ENCODE measurements at regions not wholly inside any gene's neighbourhood (a gene's known extent, or its start where the extent isn't known, plus 50 kb on each side); places are given as distances from the start of the nearest gene placed in this dataset.

DNA sequence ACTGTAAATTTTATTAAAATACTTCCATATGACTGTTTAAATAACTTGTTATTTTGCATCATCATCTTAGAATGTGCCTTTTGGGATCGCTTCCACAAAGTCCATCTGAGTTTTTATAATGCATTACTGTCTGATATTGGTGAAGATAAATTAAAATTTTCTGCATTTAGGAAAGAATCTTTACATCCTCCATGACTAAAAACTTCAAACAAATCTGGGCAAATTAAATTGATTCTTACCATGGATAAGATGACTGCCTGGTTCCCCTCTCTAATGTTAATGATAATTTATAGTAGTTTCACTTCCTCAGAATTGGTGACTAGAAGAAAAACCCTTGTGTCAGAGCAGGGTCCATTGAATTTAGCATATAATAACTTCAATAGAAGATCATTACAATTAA lies 94.7 kb upstream of the SLC38A4 start:
- POLR2A ChIA-PET = no interaction called here
- no peak overlapping the region for H3K27ac Mint-ChIP-seq (ENCODE audit: low read depth, unreplicated experiment)
- CTCF ChIA-PET = interaction anchor here (0.7 to 1.2 kb wide), 2 partner anchors 12 to 642 kb away, joined by 3 read pairs; no protein-coding TSS in a partner anchor
- no peaks in the 10 kb centered on the region for H3K36me3 Mint-ChIP-seq (ENCODE audit: insufficient read depth, unreplicated experiment)
- intact Hi-C loops (cut with micrococcal nuclease) = no loop called here
- TF ChIP-seq, protein P1, sequence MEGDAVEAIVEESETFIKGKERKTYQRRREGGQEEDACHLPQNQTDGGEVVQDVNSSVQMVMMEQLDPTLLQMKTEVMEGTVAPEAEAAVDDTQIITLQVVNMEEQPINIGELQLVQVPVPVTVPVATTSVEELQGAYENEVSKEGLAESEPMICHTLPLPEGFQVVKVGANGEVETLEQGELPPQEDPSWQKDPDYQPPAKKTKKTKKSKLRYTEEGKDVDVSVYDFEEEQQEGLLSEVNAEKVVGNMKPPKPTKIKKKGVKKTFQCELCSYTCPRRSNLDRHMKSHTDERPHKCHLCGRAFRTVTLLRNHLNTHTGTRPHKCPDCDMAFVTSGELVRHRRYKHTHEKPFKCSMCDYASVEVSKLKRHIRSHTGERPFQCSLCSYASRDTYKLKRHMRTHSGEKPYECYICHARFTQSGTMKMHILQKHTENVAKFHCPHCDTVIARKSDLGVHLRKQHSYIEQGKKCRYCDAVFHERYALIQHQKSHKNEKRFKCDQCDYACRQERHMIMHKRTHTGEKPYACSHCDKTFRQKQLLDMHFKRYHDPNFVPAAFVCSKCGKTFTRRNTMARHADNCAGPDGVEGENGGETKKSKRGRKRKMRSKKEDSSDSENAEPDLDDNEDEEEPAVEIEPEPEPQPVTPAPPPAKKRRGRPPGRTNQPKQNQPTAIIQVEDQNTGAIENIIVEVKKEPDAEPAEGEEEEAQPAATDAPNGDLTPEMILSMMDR (IDR thresholded peaks at IDR 0.05; ENCODE audit: unreplicated experiment) = no peak
- H3K4me3 Mint-ChIP-seq (ENCODE audit: unreplicated experiment) = no peak overlapping the region
- H3K9me3 Mint-ChIP-seq (ENCODE audit: unreplicated experiment) = no peaks in the 10 kb centered on the region
- no peaks in the 10 kb centered on the region for H3K27me3 Mint-ChIP-seq (ENCODE audit: insufficient read depth, unreplicated experiment)
- no peak for DNase-seq (ENCODE audit: unreplicated experiment)
- H3K4me1 Mint-ChIP-seq (ENCODE audit: insufficient read depth, unreplicated experiment) = peaks cover 25% of the 10 kb centered on the region
- no TSS peak for BruUV-seq (replicated peaks)

DNA sequence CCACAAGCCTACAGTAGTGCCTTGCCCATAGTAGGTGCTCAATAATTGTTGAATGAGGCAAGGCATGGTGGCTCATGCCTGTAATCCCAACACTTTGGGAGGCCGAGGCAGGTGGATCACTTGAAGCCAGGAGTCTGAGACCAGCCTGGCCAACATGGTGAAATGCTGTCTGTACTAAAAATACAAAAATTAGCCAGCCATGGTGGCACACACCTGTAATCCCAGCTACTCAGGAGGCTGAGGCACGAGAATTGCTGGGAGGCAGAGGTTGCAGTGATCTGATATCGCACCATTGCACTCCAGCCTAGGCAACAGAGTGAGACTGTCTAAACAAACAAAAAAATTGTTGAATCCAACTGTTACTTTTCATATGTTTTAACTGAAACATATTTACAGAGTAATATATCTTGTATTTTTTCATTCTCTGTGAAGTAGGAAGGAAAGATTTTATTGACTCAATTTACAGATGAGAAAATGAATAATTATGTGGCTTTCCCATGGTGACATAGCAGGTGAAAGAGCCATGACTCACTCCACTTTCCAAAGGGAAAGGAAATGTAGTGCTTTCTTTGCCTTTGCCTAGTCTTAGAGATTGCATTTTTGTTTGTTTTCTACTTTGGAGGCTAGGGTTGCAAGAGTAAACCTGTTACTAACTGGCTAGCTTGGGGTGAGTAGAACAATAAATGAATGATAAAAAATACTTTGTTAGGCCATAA lies 95.4 kb upstream of the SLC38A4 start:
- CTCF ChIA-PET = interaction anchor here (0.6 kb wide), 1 partner anchor 168 kb away, joined by 4 read pairs; no protein-coding TSS in a partner anchor
- TF ChIP-seq, protein P1 (IDR thresholded peaks at IDR 0.05; ENCODE audit: unreplicated experiment) = no peak
- Mint-ChIP-seq H3K27me3 (ENCODE audit: insufficient read depth, unreplicated experiment) (no peaks in the 10 kb centered on the region), H3K36me3 (ENCODE audit: insufficient read depth, unreplicated experiment) (no peaks in the 10 kb centered on the region), H3K4me1 (ENCODE audit: insufficient read depth, unreplicated experiment) (peaks cover 19% of the 10 kb centered on the region), H3K4me3 (ENCODE audit: unreplicated experiment) (no peak overlapping the region), H3K9me3 (ENCODE audit: unreplicated experiment) (no peaks in the 10 kb centered on the region), H3K27ac (ENCODE audit: low read depth, unreplicated experiment) (peak overlapping the region; percentile 71)
- BruUV-seq (replicated peaks) = no TSS peak
- DNase-seq (ENCODE audit: unreplicated experiment) = peak; percentile 54
- POLR2A ChIA-PET = no interaction called here
- intact Hi-C loops (cut with micrococcal nuclease) = no loop called here

GRCh38 chr12:46921764-46922133 lies 96.0 kb upstream of the SLC38A4 start:
- Mint-ChIP-seq H3K4me1 (ENCODE audit: insufficient read depth, unreplicated experiment) (peaks cover 13% of the 10 kb centered on the region), H3K36me3 (ENCODE audit: insufficient read depth, unreplicated experiment) (no peaks in the 10 kb centered on the region), H3K27me3 (ENCODE audit: insufficient read depth, unreplicated experiment) (no peaks in the 10 kb centered on the region), H3K4me3 (ENCODE audit: unreplicated experiment) (no peak overlapping the region), H3K27ac (ENCODE audit: low read depth, unreplicated experiment) (peak overlapping the region; percentile 71), H3K9me3 (ENCODE audit: unreplicated experiment) (no peaks in the 10 kb centered on the region)
- POLR2A ChIA-PET = no interaction called here
- no TSS peak for BruUV-seq (replicated peaks)
- CTCF ChIA-PET = interaction anchor here (0.6 to 4.5 kb wide), 2 partner anchors 12 to 169 kb away, joined by 4 to 34 read pairs; no protein-coding TSS in a partner anchor
- intact Hi-C loops (cut with micrococcal nuclease) = no loop called here
- TF ChIP-seq, protein P1 (IDR thresholded peaks at IDR 0.05; ENCODE audit: unreplicated experiment) = no peak
- peak; percentile 24 for DNase-seq (ENCODE audit: unreplicated experiment)

DNA sequence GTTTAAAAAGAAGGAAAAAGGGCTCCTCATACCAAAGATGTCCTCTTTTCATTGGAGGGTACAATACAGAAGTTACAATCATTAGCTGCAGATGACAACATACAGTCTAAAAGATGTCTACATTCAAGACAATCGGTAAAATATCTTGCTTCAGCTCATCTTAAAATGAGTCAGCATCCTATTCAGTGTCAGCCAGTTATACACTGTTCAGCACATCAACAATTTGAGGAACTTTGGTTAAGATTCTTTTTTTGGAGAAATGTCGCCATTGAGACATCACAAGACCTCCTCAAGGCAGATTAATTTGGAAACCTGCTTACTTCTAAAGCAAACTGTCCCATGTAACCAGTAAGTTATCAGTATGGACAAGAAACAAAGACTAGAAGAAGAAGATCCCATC lies 100.7 kb upstream of the SLC38A4 start:
- TF ChIP-seq, protein P1 (IDR thresholded peaks at IDR 0.05; ENCODE audit: unreplicated experiment) = no peak
- intact Hi-C loops (cut with micrococcal nuclease) = no loop called here
- Mint-ChIP-seq H3K27ac (ENCODE audit: low read depth, unreplicated experiment) (no peak overlapping the region), H3K9me3 (ENCODE audit: unreplicated experiment) (no peaks in the 10 kb centered on the region), H3K36me3 (ENCODE audit: insufficient read depth, unreplicated experiment) (no peaks in the 10 kb centered on the region), H3K4me1 (ENCODE audit: insufficient read depth, unreplicated experiment) (peaks cover 3% of the 10 kb centered on the region), H3K27me3 (ENCODE audit: insufficient read depth, unreplicated experiment) (no peaks in the 10 kb centered on the region), H3K4me3 (ENCODE audit: unreplicated experiment) (no peak overlapping the region)
- ChIA-PET CTCF (interaction anchor here (4.5 kb wide), 1 partner anchor 7 kb away, joined by 34 read pairs; no protein-coding TSS in a partner anchor), POLR2A (interaction anchor here (0.6 kb wide), 1 partner anchor 109 kb away, joined by 3 read pairs; no protein-coding TSS in a partner anchor)
- no peak for DNase-seq (ENCODE audit: unreplicated experiment)
- BruUV-seq (replicated peaks) = no TSS peak

Measured in MCF 10A (cell line).